Activated T-cell treated with anti-CD3 and anti-CD28 coated beads for 24 hours (primary cell): ENCODE measurements at regions not wholly inside any gene's neighbourhood (a gene's known extent, or its start where the extent isn't known, plus 50 kb on each side); places are given as distances from the start of the nearest gene placed in this dataset.
"Not testable (repeated sequence)": the region's sequence is repeated elsewhere in the genome, so short reads cannot be mapped to it uniquely, and the experiment has no call there.

ENCODE experiments used
- DNase-seq: peaks from one replicate; pipeline ENCODE4 v3.0.0-alpha.2; 2020; ENCODE audit warnings: low read depth

GRCh38 chr2:34291076-34291475, 692.0 kb upstream of the FAM98A start:
- no peak for DNase-seq

DNA sequence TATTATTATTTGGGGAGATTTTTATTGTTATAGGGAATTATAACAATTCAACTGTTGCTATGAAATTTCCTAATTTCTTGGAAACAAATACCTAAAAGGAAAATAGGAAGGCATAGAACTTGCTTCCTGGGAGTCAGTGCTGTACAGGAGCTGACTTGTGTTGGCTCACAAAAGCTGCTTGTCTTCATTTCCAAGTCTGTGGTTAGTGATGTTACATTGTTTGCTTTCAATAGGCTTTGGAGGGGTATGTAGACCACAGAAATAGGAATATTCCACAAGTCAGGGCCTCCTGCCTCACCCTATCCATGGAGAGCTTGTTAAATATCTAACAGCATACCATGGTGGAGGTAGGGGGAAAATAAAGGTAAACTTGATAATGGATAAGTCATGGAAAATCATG, 688.9 kb upstream of the FAM98A start:
- no peak for DNase-seq

- no peak for DNase-seq
Observed at GRCh38 chr2:34280606-34281005, 681.5 kb upstream of the FAM98A start.

DNA sequence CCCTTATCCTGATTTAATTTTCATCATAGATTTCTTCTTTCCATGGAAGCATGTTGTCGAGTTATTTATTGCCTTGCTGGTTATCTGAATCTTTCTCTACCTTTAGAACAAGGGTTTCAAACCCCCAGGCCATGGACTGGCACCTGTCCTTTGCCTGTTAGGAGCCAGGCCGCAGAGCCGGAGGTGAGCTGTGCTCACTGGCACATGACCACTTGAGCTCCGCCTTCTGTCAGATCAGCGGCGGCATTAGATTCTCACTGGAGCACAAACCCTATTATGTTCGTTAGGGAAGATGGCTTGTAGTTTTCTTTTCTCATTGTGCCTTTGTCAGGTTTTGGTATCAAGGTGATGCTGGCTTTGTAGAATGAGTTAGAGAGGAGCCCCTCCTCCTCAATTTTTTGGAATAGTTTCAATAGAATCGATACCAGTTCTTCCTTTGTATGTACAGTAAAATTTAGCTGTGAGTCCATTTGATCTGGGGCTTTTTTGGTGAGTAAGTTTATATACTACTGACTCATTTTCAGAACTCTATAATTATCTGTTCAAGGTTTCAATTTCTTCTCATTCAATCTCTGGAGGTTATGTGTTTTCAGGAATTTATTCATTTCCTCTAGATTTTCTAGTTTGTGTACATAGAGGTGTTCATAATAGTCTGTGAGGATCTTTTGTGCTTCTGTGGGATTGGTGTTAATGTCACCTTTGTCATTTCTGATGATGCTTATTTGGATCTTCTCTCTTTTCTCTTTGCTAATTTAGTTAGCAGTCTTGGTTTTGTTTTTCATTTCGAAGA, 668.0 kb upstream of the FAM98A start:
- no peak for DNase-seq

GRCh38 chr2:34261701-34262100, 662.6 kb upstream of the FAM98A start:
- DNase-seq = no peak

DNA sequence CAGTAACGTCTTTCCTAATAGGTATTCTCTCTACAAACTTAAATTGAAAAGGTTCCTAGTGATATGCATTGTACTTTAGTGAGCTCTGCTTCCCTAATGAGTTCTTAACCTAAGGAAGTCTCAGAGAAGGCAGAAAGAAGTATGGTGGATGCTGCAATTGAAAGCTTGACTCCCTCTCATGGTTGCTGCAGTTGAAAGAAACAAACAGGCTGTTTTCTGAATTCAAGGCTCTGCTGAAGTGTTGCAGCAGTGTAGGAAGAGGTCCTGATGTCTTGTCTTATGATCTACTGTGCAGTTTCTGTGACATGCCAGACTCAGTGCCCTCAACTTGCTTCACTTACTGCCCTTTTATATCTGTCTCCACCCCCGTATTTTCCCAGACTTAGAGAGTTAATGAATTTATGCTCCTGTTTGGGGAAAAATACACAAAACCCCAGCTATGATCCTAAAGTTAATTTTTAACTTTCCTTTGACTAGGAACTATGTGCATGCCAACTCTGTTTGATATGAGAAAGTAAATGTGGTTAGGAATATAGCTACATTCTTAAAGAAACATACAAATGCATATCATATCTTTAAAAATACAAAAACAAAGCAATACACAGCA, 655.3 kb upstream of the FAM98A start:
- DNase-seq = no peak

GRCh38 chr2:34252111-34252510, 653.0 kb upstream of the FAM98A start:
- DNase-seq = no peak

- no peak for DNase-seq
Observed at GRCh38 chr2:34251578-34251977, 652.5 kb upstream of the FAM98A start.

- DNase-seq = no peak
Observed at GRCh38 chr2:34244195-34244594, 645.1 kb upstream of the FAM98A start.

GRCh38 chr2:34242763-34243123, 643.6 kb upstream of the FAM98A start:
- no peak for DNase-seq

DNA sequence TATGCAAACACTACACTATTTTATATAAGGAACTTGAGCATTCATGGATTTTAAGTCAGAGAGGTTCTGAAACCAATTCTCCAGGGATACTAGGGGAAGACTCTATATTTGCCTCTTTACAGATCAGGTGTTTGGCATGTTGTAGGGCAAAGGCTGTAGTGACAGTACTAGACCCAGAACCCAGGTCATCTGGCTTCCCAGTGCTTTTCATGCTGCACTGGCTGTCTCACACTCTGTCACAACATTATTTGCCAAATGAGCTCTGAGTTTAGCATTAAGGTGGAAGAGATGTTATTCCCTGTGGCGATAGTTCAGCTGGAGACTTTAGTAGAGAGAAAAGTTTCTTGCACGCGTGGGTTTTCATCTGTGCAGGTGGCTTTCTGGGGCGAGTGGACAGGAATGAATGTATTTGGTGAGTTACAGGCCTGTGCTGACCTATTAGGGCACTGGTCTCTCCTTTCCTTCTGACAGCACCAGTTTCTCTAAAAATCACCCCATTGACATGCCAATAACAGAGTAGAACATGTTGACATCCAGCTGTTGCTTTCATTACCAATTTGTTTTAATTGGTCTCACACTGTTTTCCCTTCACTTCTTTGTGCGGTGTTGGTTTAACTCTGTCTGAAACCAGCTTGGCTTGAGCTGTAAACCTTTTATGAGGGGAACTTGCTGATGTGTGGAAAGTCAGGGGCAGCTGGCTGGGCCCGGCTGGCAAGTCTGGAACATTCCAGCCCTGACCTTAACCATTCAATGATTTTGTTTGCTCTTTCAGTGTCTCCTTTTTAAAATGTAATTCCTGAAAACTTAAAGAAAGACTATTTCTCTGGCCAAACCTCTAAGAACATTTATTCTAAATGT, 643.0 kb upstream of the FAM98A start:
- DNase-seq = no peak

DNA sequence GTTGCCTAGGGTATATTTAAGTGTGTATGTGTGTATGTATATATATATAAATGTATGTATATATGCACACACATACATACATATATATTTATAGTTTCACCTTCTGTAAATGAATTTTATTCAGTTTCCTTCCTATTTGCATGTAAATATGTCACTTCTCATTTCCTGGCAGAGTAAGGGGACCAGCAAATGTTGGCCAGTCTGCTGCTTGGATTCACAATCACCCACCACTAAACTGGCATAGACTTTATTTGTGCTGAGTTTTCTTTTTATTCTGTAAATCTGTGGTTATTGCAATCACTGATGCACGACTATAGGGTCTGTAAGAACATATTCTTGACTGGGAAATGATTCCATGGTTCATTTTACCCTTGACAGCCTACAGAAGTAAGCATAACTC, 640.4 kb upstream of the FAM98A start:
- DNase-seq = no peak

DNA sequence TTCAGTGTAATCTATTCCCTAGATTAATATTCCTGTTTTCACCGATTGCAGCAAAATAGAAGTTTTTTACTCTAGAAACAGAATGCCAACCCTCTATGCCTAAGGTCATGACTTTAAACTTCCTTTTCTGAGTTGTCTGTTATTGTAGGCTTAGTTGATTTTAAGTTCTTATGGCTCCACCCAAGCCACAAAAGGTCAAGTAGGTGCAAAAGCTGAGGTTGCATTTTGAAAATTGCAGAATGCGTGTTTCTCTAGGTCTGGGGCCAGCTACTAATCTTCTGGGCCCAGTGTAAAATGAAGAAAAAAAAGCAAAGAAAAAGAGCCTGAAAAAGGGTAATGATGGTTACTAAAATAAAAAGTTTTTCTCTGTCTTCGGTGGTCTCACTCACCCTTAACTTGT, 635.7 kb upstream of the FAM98A start:
- DNase-seq = no peak

DNA sequence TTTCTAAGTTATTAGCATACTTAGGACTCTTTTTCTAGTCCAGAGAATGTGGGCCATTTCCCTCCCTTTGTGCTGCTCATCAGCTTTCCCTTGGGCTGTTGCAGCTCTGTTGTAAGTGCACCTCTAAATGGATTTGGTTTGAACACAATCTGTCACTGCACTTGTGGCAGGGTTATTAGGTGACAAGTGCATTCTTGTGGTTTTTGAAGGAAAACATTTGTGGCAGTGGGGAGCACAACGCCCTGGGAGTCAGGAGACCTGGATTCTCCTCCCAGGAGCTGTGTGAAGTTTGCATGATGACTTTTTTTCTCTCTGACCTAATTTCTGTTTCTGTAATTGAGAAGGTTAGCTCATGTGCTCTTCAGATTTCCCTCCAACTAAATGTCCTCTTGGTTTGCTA, 630.9 kb upstream of the FAM98A start:
- no peak for DNase-seq

DNA sequence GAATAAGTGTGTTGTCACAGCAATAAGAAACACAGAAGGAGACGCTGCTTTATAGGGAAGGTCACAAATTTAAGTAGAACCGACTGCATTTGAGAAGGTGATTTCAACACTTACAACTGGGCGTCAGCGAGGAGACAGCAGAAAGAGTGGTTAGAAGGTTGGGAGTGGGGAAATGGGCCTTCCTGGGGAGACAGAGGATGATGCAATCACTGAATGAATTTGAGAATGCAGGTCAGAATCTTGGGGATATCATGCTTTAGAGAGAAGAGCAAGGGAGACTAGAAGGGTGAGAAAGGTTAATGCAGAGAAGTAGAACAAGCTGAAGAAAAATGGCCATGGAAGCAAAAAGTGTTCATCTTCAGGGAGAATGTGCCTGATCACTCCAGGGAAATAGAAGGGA, 616.1 kb upstream of the FAM98A start:
- DNase-seq = no peak

DNA sequence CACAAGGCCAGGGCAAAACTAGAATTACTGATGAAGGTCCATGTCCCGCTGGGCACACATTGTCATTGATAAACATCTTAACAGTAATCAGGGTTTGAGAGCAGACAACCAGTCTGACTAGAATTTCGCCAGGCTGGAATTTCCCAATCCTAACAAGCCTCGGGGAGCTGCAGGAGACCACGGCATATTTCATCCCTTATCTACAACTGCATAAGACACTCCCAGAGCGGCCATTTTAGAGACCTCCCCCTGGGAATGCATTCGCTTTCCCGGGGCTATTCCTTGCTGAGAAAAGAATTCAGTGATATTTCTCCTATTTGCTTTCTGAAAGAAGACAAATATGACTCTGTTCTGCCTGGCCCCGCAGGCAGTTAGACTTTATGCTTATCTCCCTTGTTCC, 611.3 kb upstream of the FAM98A start:
- not testable (repeated sequence) for DNase-seq

DNA sequence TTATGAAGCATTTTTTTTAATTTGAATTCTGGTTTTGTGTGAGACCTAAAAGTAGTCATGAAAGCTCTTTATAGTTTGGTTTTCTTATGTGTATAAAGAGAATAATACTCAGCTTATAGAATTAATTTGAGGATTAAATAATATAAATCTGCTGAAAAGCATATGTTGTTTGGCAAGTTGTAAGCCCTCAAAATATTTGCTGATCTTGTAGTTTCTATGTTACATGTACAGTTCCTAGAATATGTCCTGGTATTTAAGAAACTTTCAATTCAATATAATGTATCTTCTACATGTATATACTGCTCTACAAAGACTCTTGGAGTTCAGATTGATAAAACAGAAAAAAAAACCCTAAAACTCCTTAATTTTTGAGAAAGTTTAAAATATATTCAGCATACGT, 605.5 kb upstream of the FAM98A start:
- DNase-seq = no peak

DNA sequence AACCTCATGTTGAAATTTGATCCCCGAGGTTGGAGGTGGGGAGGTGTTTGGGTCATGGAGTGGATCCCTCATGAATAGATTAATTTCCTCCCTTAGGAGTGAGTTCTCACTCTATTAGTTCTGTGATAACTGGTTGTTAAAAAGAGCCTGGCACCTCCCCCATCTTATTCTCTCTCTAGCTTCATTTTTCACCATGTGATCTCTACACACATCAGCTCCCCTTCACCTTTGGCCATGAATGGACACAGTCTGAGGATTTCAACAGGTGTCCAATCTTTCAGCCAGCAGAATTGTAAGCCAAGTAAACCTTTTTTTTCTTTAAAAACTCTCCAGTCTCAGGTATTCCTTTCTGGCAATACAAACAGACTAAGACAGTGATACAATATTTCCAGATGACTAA, 602.0 kb upstream of the FAM98A start:
- no peak for DNase-seq

- DNase-seq = no peak
Observed at GRCh38 chr2:34199971-34200370, 600.9 kb upstream of the FAM98A start.

DNA sequence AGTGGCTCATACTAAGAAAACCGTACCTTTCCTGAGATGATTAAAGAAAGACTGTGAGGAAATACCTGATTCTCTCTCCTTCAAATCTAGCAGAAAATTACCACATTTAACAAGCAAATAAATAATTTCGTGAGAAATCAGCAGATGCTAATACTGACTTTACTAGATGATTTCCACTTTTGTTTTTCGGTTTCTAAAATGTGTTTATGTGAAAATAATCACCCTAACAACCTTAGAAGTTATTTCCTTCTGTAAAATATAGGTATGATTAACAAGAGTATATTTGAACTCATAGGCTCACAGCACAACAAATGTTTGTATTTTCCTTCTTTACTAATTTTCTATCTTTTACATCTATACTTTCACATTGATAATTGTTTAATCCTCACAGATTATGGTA, 594.1 kb upstream of the FAM98A start:
- DNase-seq = no peak

- no peak for DNase-seq
Observed at GRCh38 chr2:34188464-34189303, 589.6 kb upstream of the FAM98A start.

GRCh38 chr2:34179511-34179910, 580.4 kb upstream of the FAM98A start:
- no peak for DNase-seq
